Fibroblast of lung (primary cell): ENCODE measurements at regions not wholly inside any gene's neighbourhood (a gene's known extent, or its start where the extent isn't known, plus 50 kb on each side); places are given as distances from the start of the nearest gene placed in this dataset.

Experiments used
- DNase-seq, 2 donors: peaks; one replicate each; pipeline versions ENCODE4 v3.0.0 to v3.0.0-alpha.2; 2010; ENCODE audit warnings: low read depth in 2 of 2
- H2AFZ ChIP-seq: 2 replicates; pipeline ENCODE4 v1.5.1; 2012; ENCODE audit warnings: low read length, control low read depth, inconsistent platforms
- H3K27ac ChIP-seq: 2 replicates; pipeline ENCODE4 v1.5.1; 2011; ENCODE audit warnings: low read length, control low read depth; ENCODE audit not compliant: insufficient read depth
- H3K27me3 ChIP-seq: 2 replicates; pipeline ENCODE4 v1.5.1; 2011; ENCODE audit warnings: mild to moderate bottlenecking, low read length; ENCODE audit not compliant: control insufficient read depth, insufficient read depth
- H3K36me3 ChIP-seq: 2 replicates; pipeline ENCODE4 v1.5.1; 2011; ENCODE audit warnings: low read length; ENCODE audit not compliant: control insufficient read depth, insufficient read depth
- H3K4me1 ChIP-seq: 2 replicates; pipeline ENCODE4 v1.5.1; 2011; ENCODE audit warnings: low read length; ENCODE audit not compliant: control insufficient read depth, insufficient read depth; ENCODE audit errors: extremely low read depth
- H3K4me2 ChIP-seq: 2 replicates; pipeline ENCODE4 v1.5.1; 2011; ENCODE audit warnings: low read length, control low read depth; ENCODE audit not compliant: insufficient read depth; ENCODE audit errors: extremely low read depth
- H3K4me3 ChIP-seq, 4 experiments: fragments of 200-600 bp in 1 of 4; sonication (generic) in 1 of 4; replicated peaks in 1 of 4; 2 replicates each; pipeline ENCODE4 v1.5.1; 2011 to 2016; ENCODE audit warnings: low read length in 4 of 4, low read depth in 3 of 4, mild to moderate bottlenecking in 3 of 4, control low read depth in 2 of 4, inconsistent platforms in 1 of 4, mixed read lengths in 1 of 4; ENCODE audit not compliant: insufficient read depth in 1 of 4; ENCODE audit errors: control extremely low read depth in 1 of 4
- H3K79me2 ChIP-seq: 2 replicates; pipeline ENCODE4 v1.5.1; 2012; ENCODE audit warnings: mild to moderate bottlenecking, low read length, inconsistent platforms; ENCODE audit not compliant: control insufficient read depth, insufficient read depth
- H3K9ac ChIP-seq: 2 replicates; pipeline ENCODE4 v1.5.1; 2011; ENCODE audit warnings: mild to moderate bottlenecking, low read length, control low read depth; ENCODE audit not compliant: insufficient read depth
- H3K9me3 ChIP-seq: 2 replicates; pipeline ENCODE4 v1.5.1; 2012; ENCODE audit warnings: low read depth, low read length; ENCODE audit not compliant: control insufficient read depth, insufficient read depth
- H4K20me1 ChIP-seq: 2 replicates; pipeline ENCODE4 v1.5.1; 2011; ENCODE audit warnings: low read length; ENCODE audit not compliant: control insufficient read depth, insufficient read depth; ENCODE audit errors: extremely low read depth
- CTCF ChIP-seq, 2 donors: IDR thresholded peaks in 1 of 2; conservative IDR thresholded peaks in 1 of 2; 1 replicate in 1 of 2; 2 replicates in 1 of 2; pipeline ENCODE4 v1.5.1; 2011 to 2012; ENCODE audit warnings: low read length in 2 of 2, control low read depth in 1 of 2, inconsistent platforms in 1 of 2, low read depth in 1 of 2, mild to moderate bottlenecking in 1 of 2
- EZH2 ChIP-seq: IDR thresholded peaks from 2 replicates; pipeline ENCODE4 v1.5.1; 2012; ENCODE audit warnings: low read length, control low read depth, mild to moderate bottlenecking; ENCODE audit errors: missing control alignments

GRCh38 chr5:175207321-175208040 is 236.5 kb downstream of the DRD1 start:
- Histone ChIP-seq H4K20me1 (no peaks in the 10 kb centered on the region), H3K4me2 (no peak overlapping the region), H2AFZ (no peak overlapping the region), H3K79me2 (no peaks in the 10 kb centered on the region), H3K36me3 (no peaks in the 10 kb centered on the region), H3K27ac (no peak overlapping the region), H3K4me1 (peaks cover 2% of the 10 kb centered on the region), H3K9me3 (no peaks in the 10 kb centered on the region), H3K4me3 (no peak overlapping the region), H3K27me3 (no peaks in the 10 kb centered on the region), H3K9ac (no peak overlapping the region)
- no peak for TF ChIP-seq EZH2
- TF ChIP-seq CTCF (conservative IDR thresholded peaks at IDR 0.05 in 1 of 2, IDR thresholded peaks at IDR 0.05 in 1 of 2; ENCODE audit: low read depth in 1 of 2, low read length in 2 of 2): no peak
- DNase-seq: peak in 1 of 2 donors; percentile 14

GRCh38 chr5:175206669-175207068 is 237.3 kb downstream of the DRD1 start:
- no peak overlapping the region for H3K4me2 ChIP-seq
- DNase-seq: no peak
- peaks cover 6% of the 10 kb centered on the region for H3K4me1 ChIP-seq
- no peak overlapping the region for H3K27ac ChIP-seq
- H3K79me2 ChIP-seq: no peaks in the 10 kb centered on the region
- H3K9ac ChIP-seq: no peak overlapping the region
- H3K36me3 ChIP-seq: no peaks in the 10 kb centered on the region
- no peak for TF ChIP-seq CTCF (conservative IDR thresholded peaks at IDR 0.05 in 1 of 2, IDR thresholded peaks at IDR 0.05 in 1 of 2; ENCODE audit: low read depth in 1 of 2, low read length in 2 of 2)
- TF ChIP-seq EZH2: no peak
- H3K9me3 ChIP-seq: no peaks in the 10 kb centered on the region
- no peak overlapping the region for H2AFZ ChIP-seq
- no peak overlapping the region for H3K4me3 ChIP-seq
- H3K27me3 ChIP-seq: no peaks in the 10 kb centered on the region
- no peaks in the 10 kb centered on the region for H4K20me1 ChIP-seq

GRCh38 chr5:175202463-175203068 is 241.4 kb downstream of the DRD1 start:
- Histone ChIP-seq H2AFZ (no peak overlapping the region), H3K4me1 (peaks cover 6% of the 10 kb centered on the region), H3K27ac (no peak overlapping the region), H3K79me2 (no peaks in the 10 kb centered on the region), H3K27me3 (no peaks in the 10 kb centered on the region), H3K36me3 (no peaks in the 10 kb centered on the region), H3K9ac (no peak overlapping the region), H3K4me2 (peak overlapping the region; percentile 25), H3K4me3 (no peak overlapping the region), H3K9me3 (no peaks in the 10 kb centered on the region), H4K20me1 (no peaks in the 10 kb centered on the region)
- TF ChIP-seq CTCF (conservative IDR thresholded peaks at IDR 0.05 in 1 of 2, IDR thresholded peaks at IDR 0.05 in 1 of 2; ENCODE audit: low read depth in 1 of 2, low read length in 2 of 2): no peak
- TF ChIP-seq EZH2: no peak
- peak; percentile 59 to 82 for DNase-seq
